ENCODE measurements at regions not wholly inside any gene's neighbourhood (a gene's known extent, or its start where the extent isn't known, plus 50 kb on each side); places are given as distances from the start of the nearest gene placed in this dataset.

GRCh38 chr6:22042706-22043105, 254.1 kb downstream of the PRL start:
- no peak for TF ChIP-seq CREB1 (IDR thresholded peaks at IDR 0.05; ENCODE audit: low read depth)
- TF ChIP-seq TCF12 (IDR thresholded peaks at IDR 0.05; ENCODE audit: low read depth) = no peak
- TF ChIP-seq EP300 (IDR thresholded peaks at IDR 0.05; ENCODE audit: borderline replicate concordance) = no peak

- TF ChIP-seq ZBTB7A (IDR thresholded peaks at IDR 0.05; ENCODE audit: low read depth) (no peak), TCF12 (IDR thresholded peaks at IDR 0.05; ENCODE audit: low read depth) (no peak), YY1 (IDR thresholded peaks at IDR 0.05; ENCODE audit: low read depth) (no peak), EP300 (IDR thresholded peaks at IDR 0.05; ENCODE audit: borderline replicate concordance) (no peak), EGR1 (IDR thresholded peaks at IDR 0.05) (no peak)
Observed at GRCh38 chr6:22043284-22043962, 253.4 kb downstream of the PRL start.

- TF ChIP-seq NFIC (IDR thresholded peaks at IDR 0.05) (no peak), TCF12 (IDR thresholded peaks at IDR 0.05; ENCODE audit: low read depth) (no peak), EGR1 (IDR thresholded peaks at IDR 0.05) (no peak), TAF1 (IDR thresholded peaks at IDR 0.05; ENCODE audit: low read depth) (no peak), REST (IDR thresholded peaks at IDR 0.05; ENCODE audit: low read depth) (no peak), RAD21 (IDR thresholded peaks at IDR 0.05; ENCODE audit: low read depth) (no peak), FOXM1 (IDR thresholded peaks at IDR 0.05; ENCODE audit: borderline replicate concordance, low read depth) (no peak), YY1 (IDR thresholded peaks at IDR 0.05; ENCODE audit: low read depth) (no peak), ZBTB7A (IDR thresholded peaks at IDR 0.05; ENCODE audit: low read depth) (no peak), EP300 (IDR thresholded peaks at IDR 0.05; ENCODE audit: borderline replicate concordance) (no peak), MAX (IDR thresholded peaks at IDR 0.05) (no peak), TEAD4 (IDR thresholded peaks at IDR 0.05) (no peak), CEBPB (IDR thresholded peaks at IDR 0.05) (no peak), CREB1 (IDR thresholded peaks at IDR 0.05; ENCODE audit: low read depth) (no peak)
- TF ChIP-seq, protein P1, sequence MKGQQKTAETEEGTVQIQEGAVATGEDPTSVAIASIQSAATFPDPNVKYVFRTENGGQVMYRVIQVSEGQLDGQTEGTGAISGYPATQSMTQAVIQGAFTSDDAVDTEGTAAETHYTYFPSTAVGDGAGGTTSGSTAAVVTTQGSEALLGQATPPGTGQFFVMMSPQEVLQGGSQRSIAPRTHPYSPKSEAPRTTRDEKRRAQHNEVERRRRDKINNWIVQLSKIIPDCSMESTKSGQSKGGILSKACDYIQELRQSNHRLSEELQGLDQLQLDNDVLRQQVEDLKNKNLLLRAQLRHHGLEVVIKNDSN (IDR thresholded peaks at IDR 0.05) = no peak
Observed at GRCh38 chr6:22045261-22045912, 251.4 kb downstream of the PRL start.

DNA sequence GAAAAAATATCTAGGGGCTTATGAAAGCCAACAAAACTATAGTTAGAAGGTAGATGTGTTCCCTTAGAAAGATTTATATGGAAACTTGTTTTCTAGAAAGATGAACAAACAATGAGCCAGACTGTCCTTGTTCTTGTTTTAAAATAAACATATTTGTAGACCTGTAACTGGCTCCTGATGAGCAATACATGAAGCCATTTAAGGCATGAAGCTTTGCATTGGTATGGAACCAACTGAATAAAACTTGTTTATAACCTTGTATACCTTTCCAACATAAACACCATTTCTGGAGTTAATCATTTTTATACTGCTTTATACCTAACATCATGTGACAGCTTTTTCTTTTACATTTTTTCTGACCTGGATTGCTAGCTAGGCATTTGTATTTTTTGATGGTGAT, 247.8 kb downstream of the PRL start:
- TF ChIP-seq FOXM1 (IDR thresholded peaks at IDR 0.05; ENCODE audit: borderline replicate concordance, low read depth) = no peak
- no peak for TF ChIP-seq TCF12 (IDR thresholded peaks at IDR 0.05; ENCODE audit: low read depth)
- no peak for TF ChIP-seq TAF1 (IDR thresholded peaks at IDR 0.05; ENCODE audit: low read depth)
- no peak for TF ChIP-seq TEAD4 (IDR thresholded peaks at IDR 0.05)
- TF ChIP-seq CREB1 (IDR thresholded peaks at IDR 0.05; ENCODE audit: low read depth) = no peak
- TF ChIP-seq, protein P1 (IDR thresholded peaks at IDR 0.05) = no peak
- TF ChIP-seq NFIC (IDR thresholded peaks at IDR 0.05) = no peak
- no peak for TF ChIP-seq YY1 (IDR thresholded peaks at IDR 0.05; ENCODE audit: low read depth)
- TF ChIP-seq ZBTB7A (IDR thresholded peaks at IDR 0.05; ENCODE audit: low read depth) = no peak
- TF ChIP-seq MAX (IDR thresholded peaks at IDR 0.05) = no peak
- no peak for TF ChIP-seq RAD21 (IDR thresholded peaks at IDR 0.05; ENCODE audit: low read depth)
- TF ChIP-seq EGR1 (IDR thresholded peaks at IDR 0.05) = no peak
- no peak for TF ChIP-seq CEBPB (IDR thresholded peaks at IDR 0.05)
- TF ChIP-seq REST (IDR thresholded peaks at IDR 0.05; ENCODE audit: low read depth) = no peak
- no peak for TF ChIP-seq EP300 (IDR thresholded peaks at IDR 0.05; ENCODE audit: borderline replicate concordance)

DNA sequence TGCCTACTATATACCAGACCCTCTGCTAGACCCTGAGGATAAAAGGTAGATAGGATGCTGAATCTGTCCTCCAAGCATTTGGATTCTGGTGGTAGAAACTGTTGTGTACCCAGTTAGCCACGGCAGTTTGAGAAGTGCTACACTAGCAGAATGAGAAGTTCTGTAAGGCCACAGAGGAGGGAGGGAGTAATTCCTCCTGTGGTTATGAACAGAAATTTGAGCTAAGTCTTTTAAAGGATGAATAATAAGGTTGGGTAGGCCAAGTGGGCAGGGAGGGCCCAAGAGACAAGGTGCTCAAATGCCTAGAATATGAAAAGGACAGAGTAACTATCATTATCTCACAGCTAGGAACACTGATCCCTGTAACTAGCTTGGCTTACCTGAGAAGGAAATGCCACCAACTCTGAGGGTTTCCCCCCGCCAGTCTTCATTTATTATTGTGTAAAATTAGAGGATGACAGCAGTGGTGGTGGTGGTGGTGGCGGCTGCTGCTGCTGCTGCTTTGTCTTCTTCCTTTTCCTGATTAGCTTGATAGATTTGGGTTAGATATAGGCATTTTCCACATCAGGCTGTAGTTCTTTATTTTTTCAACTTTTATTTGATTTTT, 243.3 kb downstream of the PRL start:
- TF ChIP-seq CREB1 (IDR thresholded peaks at IDR 0.05; ENCODE audit: low read depth) (no peak), NFIC (IDR thresholded peaks at IDR 0.05) (no peak), MAX (IDR thresholded peaks at IDR 0.05) (no peak), REST (IDR thresholded peaks at IDR 0.05; ENCODE audit: low read depth) (no peak), YY1 (IDR thresholded peaks at IDR 0.05; ENCODE audit: low read depth) (no peak), FOXM1 (IDR thresholded peaks at IDR 0.05; ENCODE audit: borderline replicate concordance, low read depth) (no peak), EGR1 (IDR thresholded peaks at IDR 0.05) (no peak), RAD21 (IDR thresholded peaks at IDR 0.05; ENCODE audit: low read depth) (no peak)
- TF ChIP-seq, protein P1 (IDR thresholded peaks at IDR 0.05) = no peak
